Activated naive CD8-positive, alpha-beta T cell treated with anti-CD3 and anti-CD28 coated beads, Interleukin-2, amount 10 ng/mL, durations not matched to agents 7 days and 5 days (primary cell): ENCODE measurements at regions not wholly inside any gene's neighbourhood (a gene's known extent, or its start where the extent isn't known, plus 50 kb on each side); places are given as distances from the start of the nearest gene placed in this dataset.

Experiments used
- ATAC-seq: fragments of 150-1000 bp; cut with Tn5 transposase; one replicate; pipeline ENCODE4 v1.10.0; 2021; ENCODE audit warnings: low read depth, moderate library complexity
- POLR2A ChIA-PET: fragments of 350-600 bp; sonication (Branson Sonifier 250); formaldehyde crosslinking; loops from one replicate; lab custom pipeline; 2021; ENCODE audit warnings: antibody characterized with exemption; lab: Charles Lee
- DNase-seq: peaks from one replicate; pipeline ENCODE4 v3.0.0; 2021
- H3K27ac Mint-ChIP-seq: one replicate; pipeline ENCODE4 v1.8.0; 2022; ENCODE audit warnings: mild to moderate bottlenecking, mixed read lengths
- H3K27me3 Mint-ChIP-seq: one replicate; pipeline ENCODE4 v1.8.0; 2022; ENCODE audit warnings: mild to moderate bottlenecking, moderate library complexity, mixed read lengths
- H3K36me3 Mint-ChIP-seq: one replicate; pipeline ENCODE4 v1.8.0; 2021; ENCODE audit warnings: mild to moderate bottlenecking, mixed read lengths
- H3K4me1 Mint-ChIP-seq: one replicate; pipeline ENCODE4 v1.8.0; 2021; ENCODE audit warnings: mixed read lengths
- H3K4me3 Mint-ChIP-seq: one replicate; pipeline ENCODE4 v1.8.0; 2022; ENCODE audit warnings: mild to moderate bottlenecking, moderate library complexity, mixed read lengths
- H3K9me3 Mint-ChIP-seq: one replicate; pipeline ENCODE4 v1.8.0; 2021; ENCODE audit warnings: mixed read lengths

GRCh38 chr12:114863911-114864310 is 179.9 kb upstream of the TBX3 start:
- POLR2A ChIA-PET: no interaction called here
- no peak for DNase-seq
- Mint-ChIP-seq H3K9me3 (peaks cover 6% of the 10 kb centered on the region), H3K4me1 (no peaks in the 10 kb centered on the region), H3K36me3 (no peaks in the 10 kb centered on the region), H3K27ac (no peak overlapping the region), H3K27me3 (no peaks in the 10 kb centered on the region), H3K4me3 (no peak overlapping the region)
- no peak for ATAC-seq

- Mint-ChIP-seq H3K27ac (no peak overlapping the region), H3K4me3 (no peak overlapping the region), H3K36me3 (no peaks in the 10 kb centered on the region), H3K4me1 (no peaks in the 10 kb centered on the region), H3K27me3 (no peaks in the 10 kb centered on the region), H3K9me3 (peaks cover 10% of the 10 kb centered on the region)
- POLR2A ChIA-PET: no interaction called here
- DNase-seq (no peak), ATAC-seq (no peak)
Observed at GRCh38 chr12:114860969-114861368, 177.0 kb upstream of the TBX3 start.

GRCh38 chr12:114858388-114859146 is 174.6 kb upstream of the TBX3 start:
- Mint-ChIP-seq H3K27me3 (no peaks in the 10 kb centered on the region), H3K36me3 (no peaks in the 10 kb centered on the region)
- POLR2A ChIA-PET: no interaction called here

GRCh38 chr12:114855678-114856077 is 171.7 kb upstream of the TBX3 start:
- Mint-ChIP-seq H3K9me3 (peaks cover 9% of the 10 kb centered on the region), H3K4me3 (no peak overlapping the region), H3K4me1 (no peaks in the 10 kb centered on the region), H3K36me3 (no peaks in the 10 kb centered on the region), H3K27ac (no peak overlapping the region), H3K27me3 (no peaks in the 10 kb centered on the region)
- POLR2A ChIA-PET: no interaction called here
- no peak for ATAC-seq
- no peak for DNase-seq

More at GRCh38 chr12:114858388-114859146, 174.6 kb upstream of the TBX3 start:
- Mint-ChIP-seq H3K4me3 (no peak overlapping the region), H3K27ac (no peak overlapping the region), H3K4me1 (no peaks in the 10 kb centered on the region), H3K9me3 (peaks cover 11% of the 10 kb centered on the region)
- no peak for DNase-seq
- no peak for ATAC-seq

GRCh38 chr12:114852976-114853529 is 169.1 kb upstream of the TBX3 start:
- Mint-ChIP-seq H3K27ac (no peak overlapping the region), H3K36me3 (no peaks in the 10 kb centered on the region), H3K4me3 (no peak overlapping the region), H3K4me1 (no peaks in the 10 kb centered on the region), H3K9me3 (peaks cover 7% of the 10 kb centered on the region), H3K27me3 (no peaks in the 10 kb centered on the region)
- no peak for DNase-seq
- no peak for ATAC-seq
- POLR2A ChIA-PET: no interaction called here

GRCh38 chr12:114851981-114852380 is 168.0 kb upstream of the TBX3 start:
- peaks cover 5% of the 10 kb centered on the region for H3K9me3 Mint-ChIP-seq
- ATAC-seq (no peak), DNase-seq (no peak)
- H3K27ac Mint-ChIP-seq: no peak overlapping the region
- no peak overlapping the region for H3K4me3 Mint-ChIP-seq
- H3K36me3 Mint-ChIP-seq: no peaks in the 10 kb centered on the region
- no peaks in the 10 kb centered on the region for H3K27me3 Mint-ChIP-seq
- H3K4me1 Mint-ChIP-seq: no peaks in the 10 kb centered on the region
- POLR2A ChIA-PET: no interaction called here

GRCh38 chr12:114850661-114851275 is 166.8 kb upstream of the TBX3 start:
- H3K36me3 Mint-ChIP-seq: no peaks in the 10 kb centered on the region
- peaks cover 5% of the 10 kb centered on the region for H3K9me3 Mint-ChIP-seq
- DNase-seq: no peak
- no peaks in the 10 kb centered on the region for H3K27me3 Mint-ChIP-seq
- POLR2A ChIA-PET: no interaction called here
- H3K27ac Mint-ChIP-seq: no peak overlapping the region
- no peak overlapping the region for H3K4me3 Mint-ChIP-seq
- no peak for ATAC-seq
- no peaks in the 10 kb centered on the region for H3K4me1 Mint-ChIP-seq

- H3K4me1 Mint-ChIP-seq: no peaks in the 10 kb centered on the region
- H3K4me3 Mint-ChIP-seq: no peak overlapping the region
- peaks cover 4% of the 10 kb centered on the region for H3K9me3 Mint-ChIP-seq
- POLR2A ChIA-PET: no interaction called here
- H3K27ac Mint-ChIP-seq: no peak overlapping the region
- no peaks in the 10 kb centered on the region for H3K27me3 Mint-ChIP-seq
- H3K36me3 Mint-ChIP-seq: no peaks in the 10 kb centered on the region
- DNase-seq (no peak), ATAC-seq (no peak)
Observed at GRCh38 chr12:114848666-114849065, 164.7 kb upstream of the TBX3 start.

- ATAC-seq (no peak), DNase-seq (no peak)
- Mint-ChIP-seq H3K36me3 (no peaks in the 10 kb centered on the region), H3K4me1 (no peaks in the 10 kb centered on the region), H3K27me3 (no peaks in the 10 kb centered on the region), H3K27ac (no peak overlapping the region), H3K9me3 (peaks cover under 1% of the 10 kb centered on the region), H3K4me3 (no peak overlapping the region)
- POLR2A ChIA-PET: no interaction called here
Observed at GRCh38 chr12:114847441-114848035, 163.6 kb upstream of the TBX3 start.

- POLR2A ChIA-PET: no interaction called here
- H3K36me3 Mint-ChIP-seq: no peaks in the 10 kb centered on the region
- no peak overlapping the region for H3K27ac Mint-ChIP-seq
- no peaks in the 10 kb centered on the region for H3K4me1 Mint-ChIP-seq
- H3K4me3 Mint-ChIP-seq: no peak overlapping the region
- ATAC-seq (no peak), DNase-seq (no peak)
- H3K27me3 Mint-ChIP-seq: no peaks in the 10 kb centered on the region
- no peaks in the 10 kb centered on the region for H3K9me3 Mint-ChIP-seq
Observed at GRCh38 chr12:114846771-114847170, 162.8 kb upstream of the TBX3 start.

- Mint-ChIP-seq H3K4me3 (no peak overlapping the region), H3K36me3 (no peaks in the 10 kb centered on the region), H3K9me3 (no peaks in the 10 kb centered on the region), H3K4me1 (no peaks in the 10 kb centered on the region), H3K27ac (no peak overlapping the region), H3K27me3 (no peaks in the 10 kb centered on the region)
- POLR2A ChIA-PET: no interaction called here
- no peak for ATAC-seq
- no peak for DNase-seq
Observed at GRCh38 chr12:114841557-114842251, 157.7 kb upstream of the TBX3 start.

- POLR2A ChIA-PET: no interaction called here
- no peaks in the 10 kb centered on the region for H3K4me1 Mint-ChIP-seq
- DNase-seq (no peak), ATAC-seq (no peak)
- H3K4me3 Mint-ChIP-seq: no peak overlapping the region
- H3K27me3 Mint-ChIP-seq: no peaks in the 10 kb centered on the region
- H3K36me3 Mint-ChIP-seq: no peaks in the 10 kb centered on the region
- no peaks in the 10 kb centered on the region for H3K9me3 Mint-ChIP-seq
- H3K27ac Mint-ChIP-seq: no peak overlapping the region
Observed at GRCh38 chr12:114838480-114838879, 154.5 kb upstream of the TBX3 start.

- H3K27me3 Mint-ChIP-seq: no peaks in the 10 kb centered on the region
- ATAC-seq (no peak), DNase-seq (no peak)
- no peaks in the 10 kb centered on the region for H3K4me1 Mint-ChIP-seq
- H3K36me3 Mint-ChIP-seq: no peaks in the 10 kb centered on the region
- no peak overlapping the region for H3K27ac Mint-ChIP-seq
- POLR2A ChIA-PET: no interaction called here
- no peak overlapping the region for H3K4me3 Mint-ChIP-seq
- no peaks in the 10 kb centered on the region for H3K9me3 Mint-ChIP-seq
Observed at GRCh38 chr12:114836609-114837008, 152.6 kb upstream of the TBX3 start.
